ENCODE measurements at regions not wholly inside any gene's neighbourhood (a gene's known extent, or its start where the extent isn't known, plus 50 kb on each side); places are given as distances from the start of the nearest gene placed in this dataset.

GRCh38 chr5:166523206-166523605, 1768.2 kb upstream of the WWC1 start:
- TF ChIP-seq CTCF (IDR thresholded peaks at IDR 0.05; ENCODE audit: extremely low read depth in 1 of 2, insufficient read depth in 1 of 2, low read depth in 1 of 2, low read length in 2 of 2), result no peak
- TF ChIP-seq, protein P1, sequence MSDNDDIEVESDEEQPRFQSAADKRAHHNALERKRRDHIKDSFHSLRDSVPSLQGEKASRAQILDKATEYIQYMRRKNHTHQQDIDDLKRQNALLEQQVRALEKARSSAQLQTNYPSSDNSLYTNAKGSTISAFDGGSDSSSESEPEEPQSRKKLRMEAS (IDR thresholded peaks at IDR 0.05; ENCODE audit: insufficient read depth, insufficient read length), result no peak
- TF ChIP-seq POLR2A (IDR thresholded peaks at IDR 0.05; ENCODE audit: low read depth, low read length), result no peak
- no peak for TF ChIP-seq EZH2 (IDR thresholded peaks at IDR 0.05; ENCODE audit: borderline replicate concordance, low read depth, low read length, severe bottlenecking)
- no peak for TF ChIP-seq GATA2 (IDR thresholded peaks at IDR 0.05; ENCODE audit: insufficient read depth, insufficient read length, low read depth, low read length)
- no peak for TF ChIP-seq POLR2AphosphoS5 (IDR thresholded peaks at IDR 0.05; ENCODE audit: insufficient read depth, low read depth, low read length)
- TF ChIP-seq MYC (IDR thresholded peaks at IDR 0.05; ENCODE audit: low read depth, low read length), result no peak
- no peak for TF ChIP-seq FOS (IDR thresholded peaks at IDR 0.05; ENCODE audit: borderline replicate concordance, insufficient read depth, low read length)
- TF ChIP-seq JUN (IDR thresholded peaks at IDR 0.05; ENCODE audit: borderline replicate concordance, insufficient read depth, insufficient read length, low read depth), result no peak

Measured in endothelial cell of umbilical vein (primary cell).